GM23338 (cell line): ENCODE measurements at regions not wholly inside any gene's neighbourhood (a gene's known extent, or its start where the extent isn't known, plus 50 kb on each side); places are given as distances from the start of the nearest gene placed in this dataset.

Experiments
- ATAC-seq: fragments of 200-7000 bp; cut with Tn5 transposase; 3 replicates; pipeline ENCODE4 v1.9.1; 2020
- DNase-seq: peaks from one replicate; pipeline ENCODE4 v3.0.0-alpha.2; 2015; ENCODE audit warnings: low spot score
- H2AFZ ChIP-seq: fragments of 200-600 bp; sonication (generic); 2 replicates; pipeline ENCODE4 v1.8.0; 2016; ENCODE audit warnings: antibody characterized with exemption, mild to moderate bottlenecking, moderate library complexity
- H3F3A ChIP-seq: fragments of 200-600 bp; sonication (generic); replicated peaks from 2 replicates; pipeline ENCODE4 v1.8.0; 2017; ENCODE audit warnings: antibody characterized with exemption, mixed run types, low read depth
- H3K27ac ChIP-seq: fragments of 200-600 bp; sonication (generic); 2 replicates; pipeline ENCODE4 v1.6.1; 2016; ENCODE audit warnings: low read depth
- H3K27me3 ChIP-seq: fragments of 200-600 bp; sonication (generic); 2 replicates; pipeline ENCODE4 v1.8.0; 2016; ENCODE audit warnings: mild to moderate bottlenecking, mixed run types, moderate library complexity; ENCODE audit not compliant: insufficient read depth
- H3K36me3 ChIP-seq: fragments of 200-600 bp; sonication (generic); 2 replicates; pipeline ENCODE4 v1.8.0; 2016; ENCODE audit warnings: mild to moderate bottlenecking; ENCODE audit not compliant: insufficient read depth
- H3K4me1 ChIP-seq: fragments of 200-600 bp; sonication (generic); 2 replicates; pipeline ENCODE4 v1.8.0; 2016; ENCODE audit warnings: mild to moderate bottlenecking, moderate library complexity; ENCODE audit not compliant: insufficient read depth
- H3K4me2 ChIP-seq: fragments of 200-600 bp; sonication (generic); 2 replicates; pipeline ENCODE4 v1.7.1; 2017; ENCODE audit warnings: mixed run types
- H3K4me3 ChIP-seq: fragments of 200-600 bp; sonication (generic); 2 replicates; pipeline ENCODE4 v1.6.1; 2016; ENCODE audit warnings: mixed run types
- H3K79me2 ChIP-seq: fragments of 200-600 bp; sonication (generic); replicated peaks from 2 replicates; pipeline ENCODE4 v1.8.0; 2017; ENCODE audit warnings: mild to moderate bottlenecking; ENCODE audit not compliant: insufficient read depth
- H3K9me2 ChIP-seq: fragments of 200-600 bp; sonication (generic); 2 replicates; pipeline ENCODE4 v1.8.0; 2017; ENCODE audit not compliant: insufficient read depth
- H4K20me1 ChIP-seq: fragments of 200-600 bp; sonication (generic); replicated peaks from 2 replicates; pipeline ENCODE4 v1.8.0; 2017; ENCODE audit warnings: mild to moderate bottlenecking; ENCODE audit not compliant: insufficient read depth
- H3K27ac Mint-ChIP-seq: 2 replicates; pipeline ENCODE4 v1.8.0; 2020; ENCODE audit warnings: inconsistent platforms, mild to moderate bottlenecking, moderate library complexity, mixed read lengths
- H3K27me3 Mint-ChIP-seq: 3 replicates; pipeline ENCODE4 v1.8.0; 2022; ENCODE audit warnings: low read depth, mild to moderate bottlenecking, moderate library complexity, mixed read lengths, inconsistent platforms; ENCODE audit not compliant: insufficient read depth, poor library complexity
- H3K36me3 Mint-ChIP-seq: 3 replicates; pipeline ENCODE4 v1.8.0; 2021; ENCODE audit warnings: low read depth, mild to moderate bottlenecking, inconsistent platforms, moderate library complexity, mixed read lengths
- H3K4me1 Mint-ChIP-seq: 3 replicates; pipeline ENCODE4 v1.8.0; 2020; ENCODE audit warnings: mild to moderate bottlenecking, inconsistent platforms, mixed read lengths
- H3K4me3 Mint-ChIP-seq: 3 replicates; pipeline ENCODE4 v1.8.0; 2021; ENCODE audit warnings: moderate library complexity, mild to moderate bottlenecking, inconsistent platforms, mixed read lengths
- H3K9me3 Mint-ChIP-seq: 3 replicates; pipeline ENCODE4 v1.8.0; 2020; ENCODE audit warnings: moderate library complexity, mild to moderate bottlenecking, inconsistent platforms, mixed read lengths
- ETS1 ChIP-seq: IDR thresholded peaks from 2 replicates; pipeline ENCODE4 v1.6.1; 2016; ENCODE audit warnings: antibody characterized with exemption
- EZH2phosphoT487 ChIP-seq: fragments of 200-600 bp; sonication (generic); IDR thresholded peaks from one replicate; pipeline ENCODE4 v1.8.1; 2018; ENCODE audit warnings: antibody characterized with exemption; ENCODE audit not compliant: unreplicated experiment
- JUNB ChIP-seq: IDR thresholded peaks from one replicate; pipeline ENCODE4 v1.6.1; 2016; ENCODE audit warnings: antibody characterized with exemption; ENCODE audit not compliant: unreplicated experiment
- NANOG ChIP-seq: IDR thresholded peaks from 2 replicates; pipeline ENCODE4 v1.6.1; 2016; ENCODE audit warnings: antibody characterized with exemption, borderline replicate concordance
- POLR2AphosphoS5 ChIP-seq: IDR thresholded peaks from 2 replicates; pipeline ENCODE4 v1.6.1; 2016; ENCODE audit warnings: antibody characterized with exemption, low read depth
- STAT1 ChIP-seq: IDR thresholded peaks from one replicate; pipeline ENCODE4 v1.6.1; 2016; ENCODE audit warnings: antibody characterized with exemption; ENCODE audit not compliant: unreplicated experiment
- TF ChIP-seq, protein P1 (sequence below), 2 experiments: fragments of 200-600 bp in 1 of 2; sonication (generic) in 1 of 2; conservative IDR thresholded peaks; 2 replicates each; pipeline versions ENCODE4 v1.5.1 to v1.6.1; 2016 to 2017; ENCODE audit warnings: antibody characterized with exemption in 2 of 2, low read depth in 2 of 2, mild to moderate bottlenecking in 2 of 2, moderate library complexity in 1 of 2
- TF ChIP-seq, protein P2 (sequence below): fragments of 250-450 bp; sonication (Bioruptor Pico); IDR thresholded peaks from 2 replicates; pipeline ENCODE4 v1.5.0; 2020; ENCODE audit warnings: mild to moderate bottlenecking, moderate library complexity

DNA sequence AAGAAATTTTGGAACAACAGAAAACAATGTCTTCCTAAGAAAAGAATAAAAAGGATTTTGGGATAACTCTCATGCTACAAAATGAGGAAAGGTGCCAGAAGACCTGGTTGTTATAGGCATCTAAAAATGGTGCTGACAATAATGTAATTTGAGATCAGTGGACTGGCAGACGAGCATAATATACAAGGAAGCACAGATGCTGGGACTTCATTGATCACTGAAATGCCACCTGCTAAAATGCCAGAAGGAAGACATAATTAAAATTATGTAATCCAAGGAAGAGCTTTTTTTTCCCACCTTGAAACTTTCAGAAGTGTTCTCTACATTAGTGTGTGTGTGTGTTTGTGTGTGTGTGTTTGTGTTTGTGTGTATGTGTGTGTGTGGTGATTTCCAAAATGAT, 535.9 kb downstream of the XIRP2 start:
- no peak overlapping the region for H3K4me3 Mint-ChIP-seq
- DNase-seq (no peak), ATAC-seq (no peak)
- H3K27me3 Mint-ChIP-seq = no peaks in the 10 kb centered on the region
- Histone ChIP-seq H2AFZ (no peak overlapping the region), H3K27me3 (no peaks in the 10 kb centered on the region), H3K79me2 (peaks cover 96% of the 10 kb centered on the region), H3K4me2 (no peak overlapping the region), H3K27ac (no peak overlapping the region), H3K4me1 (peaks cover 42% of the 10 kb centered on the region), H3K4me3 (no peak overlapping the region), H3K9me2 (no peaks in the 10 kb centered on the region), H4K20me1 (no peaks in the 10 kb centered on the region), H3K36me3 (no peaks in the 10 kb centered on the region), H3F3A (no peaks in the 10 kb centered on the region)
- H3K36me3 Mint-ChIP-seq = peaks cover 8% of the 10 kb centered on the region; the same call in 1 of the 3 replicates
- H3K9me3 Mint-ChIP-seq = no peaks in the 10 kb centered on the region; the same call in 2 of the 3 replicates
- H3K4me1 Mint-ChIP-seq = peaks cover 36% of the 10 kb centered on the region
- TF ChIP-seq, protein P1, sequence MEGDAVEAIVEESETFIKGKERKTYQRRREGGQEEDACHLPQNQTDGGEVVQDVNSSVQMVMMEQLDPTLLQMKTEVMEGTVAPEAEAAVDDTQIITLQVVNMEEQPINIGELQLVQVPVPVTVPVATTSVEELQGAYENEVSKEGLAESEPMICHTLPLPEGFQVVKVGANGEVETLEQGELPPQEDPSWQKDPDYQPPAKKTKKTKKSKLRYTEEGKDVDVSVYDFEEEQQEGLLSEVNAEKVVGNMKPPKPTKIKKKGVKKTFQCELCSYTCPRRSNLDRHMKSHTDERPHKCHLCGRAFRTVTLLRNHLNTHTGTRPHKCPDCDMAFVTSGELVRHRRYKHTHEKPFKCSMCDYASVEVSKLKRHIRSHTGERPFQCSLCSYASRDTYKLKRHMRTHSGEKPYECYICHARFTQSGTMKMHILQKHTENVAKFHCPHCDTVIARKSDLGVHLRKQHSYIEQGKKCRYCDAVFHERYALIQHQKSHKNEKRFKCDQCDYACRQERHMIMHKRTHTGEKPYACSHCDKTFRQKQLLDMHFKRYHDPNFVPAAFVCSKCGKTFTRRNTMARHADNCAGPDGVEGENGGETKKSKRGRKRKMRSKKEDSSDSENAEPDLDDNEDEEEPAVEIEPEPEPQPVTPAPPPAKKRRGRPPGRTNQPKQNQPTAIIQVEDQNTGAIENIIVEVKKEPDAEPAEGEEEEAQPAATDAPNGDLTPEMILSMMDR (conservative IDR thresholded peaks at IDR 0.05; ENCODE audit: low read depth in 2 of 2) = no peak
- TF ChIP-seq NANOG = no peak
- no peak overlapping the region for H3K27ac Mint-ChIP-seq

GRCh38 chr2:167423731-167424130, 535.5 kb downstream of the XIRP2 start:
- H3K27me3 Mint-ChIP-seq = no peaks in the 10 kb centered on the region
- Histone ChIP-seq H3F3A (no peaks in the 10 kb centered on the region), H4K20me1 (no peaks in the 10 kb centered on the region; the same call in 1 of the 2 replicates), H3K27me3 (no peaks in the 10 kb centered on the region), H3K4me2 (no peak overlapping the region), H3K79me2 (peaks cover 97% of the 10 kb centered on the region), H2AFZ (no peak overlapping the region), H3K36me3 (no peaks in the 10 kb centered on the region), H3K27ac (no peak overlapping the region), H3K4me3 (no peak overlapping the region), H3K9me2 (no peaks in the 10 kb centered on the region), H3K4me1 (peaks cover 44% of the 10 kb centered on the region)
- no peak for DNase-seq
- peaks cover 36% of the 10 kb centered on the region for H3K4me1 Mint-ChIP-seq
- no peak overlapping the region for H3K4me3 Mint-ChIP-seq
- no peaks in the 10 kb centered on the region; the same call in 2 of the 3 replicates for H3K9me3 Mint-ChIP-seq
- no peak overlapping the region for H3K27ac Mint-ChIP-seq
- no peak for ATAC-seq
- peaks cover 8% of the 10 kb centered on the region; the same call in 1 of the 3 replicates for H3K36me3 Mint-ChIP-seq
- TF ChIP-seq ETS1 (no peak), POLR2AphosphoS5 (no peak), JUNB (no peak), NANOG (no peak), STAT1 (no peak), EZH2phosphoT487 (no peak)
- TF ChIP-seq, protein P2, sequence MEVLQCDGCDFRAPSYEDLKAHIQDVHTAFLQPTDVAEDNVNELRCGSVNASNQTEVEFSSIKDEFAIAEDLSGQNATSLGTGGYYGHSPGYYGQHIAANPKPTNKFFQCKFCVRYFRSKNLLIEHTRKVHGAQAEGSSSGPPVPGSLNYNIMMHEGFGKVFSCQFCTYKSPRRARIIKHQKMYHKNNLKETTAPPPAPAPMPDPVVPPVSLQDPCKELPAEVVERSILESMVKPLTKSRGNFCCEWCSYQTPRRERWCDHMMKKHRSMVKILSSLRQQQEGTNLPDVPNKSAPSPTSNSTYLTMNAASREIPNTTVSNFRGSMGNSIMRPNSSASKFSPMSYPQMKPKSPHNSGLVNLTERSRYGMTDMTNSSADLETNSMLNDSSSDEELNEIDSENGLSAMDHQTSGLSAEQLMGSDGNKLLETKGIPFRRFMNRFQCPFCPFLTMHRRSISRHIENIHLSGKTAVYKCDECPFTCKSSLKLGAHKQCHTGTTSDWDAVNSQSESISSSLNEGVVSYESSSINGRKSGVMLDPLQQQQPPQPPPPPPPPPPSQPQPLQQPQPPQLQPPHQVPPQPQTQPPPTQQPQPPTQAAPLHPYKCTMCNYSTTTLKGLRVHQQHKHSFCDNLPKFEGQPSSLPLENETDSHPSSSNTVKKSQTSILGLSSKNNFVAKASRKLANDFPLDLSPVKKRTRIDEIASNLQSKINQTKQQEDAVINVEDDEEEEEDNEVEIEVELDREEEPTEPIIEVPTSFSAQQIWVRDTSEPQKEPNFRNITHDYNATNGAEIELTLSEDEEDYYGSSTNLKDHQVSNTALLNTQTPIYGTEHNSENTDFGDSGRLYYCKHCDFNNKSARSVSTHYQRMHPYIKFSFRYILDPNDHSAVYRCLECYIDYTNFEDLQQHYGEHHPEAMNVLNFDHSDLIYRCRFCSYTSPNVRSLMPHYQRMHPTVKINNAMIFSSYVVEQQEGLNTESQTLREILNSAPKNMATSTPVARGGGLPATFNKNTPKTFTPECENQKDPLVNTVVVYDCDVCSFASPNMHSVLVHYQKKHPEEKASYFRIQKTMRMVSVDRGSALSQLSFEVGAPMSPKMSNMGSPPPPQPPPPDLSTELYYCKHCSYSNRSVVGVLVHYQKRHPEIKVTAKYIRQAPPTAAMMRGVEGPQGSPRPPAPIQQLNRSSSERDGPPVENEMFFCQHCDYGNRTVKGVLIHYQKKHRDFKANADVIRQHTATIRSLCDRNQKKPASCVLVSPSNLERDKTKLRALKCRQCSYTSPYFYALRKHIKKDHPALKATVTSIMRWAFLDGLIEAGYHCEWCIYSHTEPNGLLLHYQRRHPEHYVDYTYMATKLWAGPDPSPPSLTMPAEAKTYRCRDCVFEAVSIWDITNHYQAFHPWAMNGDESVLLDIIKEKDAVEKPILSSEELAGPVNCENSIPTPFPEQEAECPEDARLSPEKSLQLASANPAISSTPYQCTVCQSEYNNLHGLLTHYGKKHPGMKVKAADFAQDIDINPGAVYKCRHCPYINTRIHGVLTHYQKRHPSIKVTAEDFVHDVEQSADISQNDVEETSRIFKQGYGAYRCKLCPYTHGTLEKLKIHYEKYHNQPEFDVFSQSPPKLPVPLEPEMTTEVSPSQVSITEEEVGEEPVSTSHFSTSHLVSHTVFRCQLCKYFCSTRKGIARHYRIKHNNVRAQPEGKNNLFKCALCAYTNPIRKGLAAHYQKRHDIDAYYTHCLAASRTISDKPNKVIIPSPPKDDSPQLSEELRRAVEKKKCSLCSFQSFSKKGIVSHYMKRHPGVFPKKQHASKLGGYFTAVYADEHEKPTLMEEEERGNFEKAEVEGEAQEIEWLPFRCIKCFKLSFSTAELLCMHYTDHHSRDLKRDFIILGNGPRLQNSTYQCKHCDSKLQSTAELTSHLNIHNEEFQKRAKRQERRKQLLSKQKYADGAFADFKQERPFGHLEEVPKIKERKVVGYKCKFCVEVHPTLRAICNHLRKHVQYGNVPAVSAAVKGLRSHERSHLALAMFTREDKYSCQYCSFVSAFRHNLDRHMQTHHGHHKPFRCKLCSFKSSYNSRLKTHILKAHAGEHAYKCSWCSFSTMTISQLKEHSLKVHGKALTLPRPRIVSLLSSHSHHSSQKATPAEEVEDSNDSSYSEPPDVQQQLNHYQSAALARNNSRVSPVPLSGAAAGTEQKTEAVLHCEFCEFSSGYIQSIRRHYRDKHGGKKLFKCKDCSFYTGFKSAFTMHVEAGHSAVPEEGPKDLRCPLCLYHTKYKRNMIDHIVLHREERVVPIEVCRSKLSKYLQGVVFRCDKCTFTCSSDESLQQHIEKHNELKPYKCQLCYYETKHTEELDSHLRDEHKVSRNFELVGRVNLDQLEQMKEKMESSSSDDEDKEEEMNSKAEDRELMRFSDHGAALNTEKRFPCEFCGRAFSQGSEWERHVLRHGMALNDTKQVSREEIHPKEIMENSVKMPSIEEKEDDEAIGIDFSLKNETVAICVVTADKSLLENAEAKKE (CRISPR knock-in tag) = no peak
- TF ChIP-seq, protein P1 (conservative IDR thresholded peaks at IDR 0.05; ENCODE audit: low read depth in 2 of 2) = no peak
